GM21526 (cell line): ENCODE measurements at regions not wholly inside any gene's neighbourhood (a gene's known extent, or its start where the extent isn't known, plus 50 kb on each side); places are given as distances from the start of the nearest gene placed in this dataset.
"Not testable (repeated sequence)": the region's sequence is repeated elsewhere in the genome, so short reads cannot be mapped to it uniquely, and the experiment has no call there.

Experiments used
- ATAC-seq: cut with Tn5 transposase; IDR thresholded peaks from one replicate; pipeline ENCODE4 v1.9.1; 2021; ENCODE audit warnings: moderate library complexity; ENCODE audit not compliant: unreplicated experiment, low FRiP score

DNA sequence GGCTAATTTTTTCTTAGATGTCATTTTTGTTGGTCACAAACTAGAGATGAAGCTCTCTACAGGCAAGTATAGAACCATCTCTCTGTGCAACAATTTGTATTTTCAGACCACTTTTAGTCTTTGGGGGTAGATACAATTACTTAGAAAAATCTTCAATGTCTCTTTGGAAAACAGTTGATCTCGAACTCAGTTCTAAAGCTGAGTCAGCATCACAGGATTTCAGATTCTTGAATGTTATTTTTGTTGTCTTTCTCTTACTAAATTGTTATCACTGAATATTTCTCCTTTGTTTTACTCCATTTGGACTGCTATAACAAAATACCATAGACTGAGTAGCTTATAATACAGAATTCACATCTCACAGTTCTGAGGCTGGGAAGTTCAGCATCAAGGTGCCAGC, 1557.0 kb downstream of the SI start:
- no peak for ATAC-seq

DNA sequence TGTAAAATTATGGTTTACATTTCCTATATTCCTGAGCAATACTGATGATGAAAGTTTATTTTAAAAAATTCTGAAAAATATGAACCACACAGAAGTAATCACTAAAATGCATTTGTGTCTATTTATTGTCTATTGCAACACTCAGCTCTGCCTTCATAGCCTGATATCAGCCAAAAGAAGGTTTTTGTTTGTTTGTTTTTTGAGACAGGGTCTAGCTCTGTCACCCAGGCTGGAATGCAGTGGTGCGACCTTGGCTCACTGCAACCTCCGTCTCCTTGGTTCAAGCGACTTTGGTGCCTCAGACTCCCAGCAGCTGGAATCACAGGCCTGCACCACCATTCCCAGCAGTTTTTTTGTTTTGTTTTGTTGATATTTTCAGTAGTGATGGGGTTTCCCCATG, 1560.2 kb downstream of the SI start:
- ATAC-seq = no peak

DNA sequence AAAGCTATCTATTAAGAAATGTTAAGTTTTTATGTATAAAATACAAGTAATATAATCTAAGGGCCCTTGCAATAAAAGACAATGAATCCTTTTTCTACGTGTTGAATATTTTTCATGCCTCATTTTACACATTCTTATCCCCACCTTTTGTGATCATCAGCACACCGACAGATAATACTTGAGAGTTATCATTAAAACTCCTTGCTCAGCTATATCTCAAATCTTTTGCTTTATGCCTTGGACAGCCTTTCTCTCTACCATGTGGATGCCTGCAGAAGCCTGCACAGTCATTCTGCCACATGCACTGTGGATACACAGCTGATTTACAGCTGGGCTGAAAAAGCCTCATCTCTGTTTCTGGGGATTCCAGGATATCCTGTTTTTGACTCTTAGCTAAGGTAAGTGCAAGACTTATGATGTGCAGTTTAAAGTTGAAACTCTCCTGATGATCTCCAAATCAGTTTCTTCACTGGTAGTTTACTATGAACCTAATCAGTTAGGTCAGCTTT, 1565.1 kb downstream of the SI start:
- no peak for ATAC-seq

DNA sequence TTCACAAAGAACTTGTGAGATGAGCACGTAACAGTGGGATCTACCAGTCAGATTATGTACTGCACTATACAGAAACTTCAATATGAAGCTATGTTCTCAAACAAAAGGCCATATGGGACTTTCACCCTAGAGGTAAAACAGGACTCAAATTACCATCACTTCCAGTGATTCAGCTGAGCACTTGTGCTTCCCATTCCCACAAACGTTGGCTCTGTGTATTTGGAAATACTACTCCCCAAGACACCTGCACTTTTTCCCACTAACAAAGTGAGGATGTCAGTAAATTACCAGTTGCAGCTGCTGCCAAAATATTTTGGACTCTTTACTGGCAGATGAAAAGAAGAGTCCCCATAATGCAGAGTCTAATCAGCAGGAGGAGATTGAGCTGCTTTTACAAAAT, 1570.1 kb downstream of the SI start:
- ATAC-seq = no peak

DNA sequence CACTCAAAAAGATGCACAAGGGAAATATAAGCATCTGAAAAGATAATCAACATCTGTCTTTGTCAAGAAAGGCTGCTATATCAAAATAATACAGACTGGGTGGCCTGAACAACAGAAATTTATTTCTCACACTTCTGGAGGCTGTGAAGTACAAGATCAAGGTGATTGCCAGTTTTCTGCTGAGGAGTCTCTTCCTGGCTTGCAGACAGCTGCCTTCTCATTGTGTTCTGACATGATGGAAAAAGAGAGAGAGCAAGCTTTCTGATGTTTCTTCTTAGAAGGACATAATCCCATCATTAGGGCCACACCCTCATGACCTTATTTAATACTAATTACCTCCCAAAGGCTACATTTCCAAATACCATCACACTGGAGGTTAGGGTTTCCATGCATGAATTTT, 1573.3 kb downstream of the SI start:
- no peak for ATAC-seq

DNA sequence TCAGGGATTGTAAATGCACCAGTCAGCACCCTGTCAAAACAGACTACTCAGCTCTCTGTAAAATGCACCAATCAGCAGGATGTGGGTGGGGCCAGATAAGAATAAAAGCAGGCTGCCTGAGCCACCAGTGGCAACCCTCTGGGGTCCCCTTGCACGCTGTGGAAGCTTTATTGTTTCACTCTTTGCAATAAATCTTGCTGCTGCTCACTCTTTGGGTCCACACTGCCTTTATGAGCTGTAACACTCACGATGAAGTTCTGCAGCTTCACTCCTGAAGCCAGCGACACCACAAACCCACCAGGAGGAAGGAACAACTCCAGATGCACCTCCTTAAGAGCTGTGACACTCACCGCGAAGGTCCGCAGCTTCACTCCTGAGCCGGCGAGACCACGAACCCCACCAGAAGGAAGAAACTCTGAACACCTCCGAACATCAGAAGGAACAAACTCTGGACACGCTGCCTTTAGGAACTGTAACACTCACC, 1578.5 kb downstream of the SI start:
- ATAC-seq = not testable (repeated sequence)

DNA sequence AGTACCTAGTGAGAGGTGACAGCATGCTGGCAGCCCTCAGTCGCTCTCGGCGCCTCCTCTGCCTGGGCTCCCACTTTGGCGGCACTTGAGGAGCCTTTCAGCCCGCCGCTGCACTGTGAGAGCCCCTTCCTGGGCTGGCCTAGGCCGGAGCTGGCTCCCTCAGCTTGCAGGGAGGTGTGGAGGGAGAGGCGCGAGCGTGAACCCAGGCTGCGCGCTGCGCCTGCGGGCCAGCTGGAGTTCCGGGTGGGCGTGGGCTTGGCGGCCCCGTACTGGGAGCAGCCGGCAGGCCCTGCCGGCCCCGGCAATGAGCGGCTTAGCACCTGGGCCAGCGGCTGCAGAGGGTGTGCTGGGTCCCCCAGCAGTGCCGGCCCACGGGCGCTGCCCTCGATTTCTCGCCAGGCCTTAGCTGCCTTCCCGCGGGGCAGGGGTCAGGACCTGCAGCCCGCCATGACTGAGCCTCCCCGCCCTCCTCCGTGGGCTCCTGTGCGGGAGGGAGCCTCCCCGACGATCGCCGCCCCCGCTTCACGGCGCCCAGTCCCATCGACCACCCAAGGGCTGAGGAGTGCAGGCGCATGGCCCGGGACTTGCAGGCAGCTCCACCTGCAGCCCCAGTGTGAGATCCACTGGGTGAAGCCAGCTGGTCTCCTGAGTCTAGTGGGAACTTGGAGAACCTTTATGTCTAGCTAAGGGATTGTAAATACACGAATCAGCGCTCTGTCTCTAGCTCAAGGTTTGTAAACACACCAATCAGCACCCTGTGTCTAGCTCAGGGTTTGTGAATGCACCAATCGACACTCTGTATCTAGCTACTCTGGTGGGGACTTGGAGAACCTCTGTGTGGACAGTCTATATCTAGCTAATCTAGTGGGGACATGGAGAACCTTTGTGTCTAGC, 1579.2 kb downstream of the SI start:
- not testable (repeated sequence) for ATAC-seq

DNA sequence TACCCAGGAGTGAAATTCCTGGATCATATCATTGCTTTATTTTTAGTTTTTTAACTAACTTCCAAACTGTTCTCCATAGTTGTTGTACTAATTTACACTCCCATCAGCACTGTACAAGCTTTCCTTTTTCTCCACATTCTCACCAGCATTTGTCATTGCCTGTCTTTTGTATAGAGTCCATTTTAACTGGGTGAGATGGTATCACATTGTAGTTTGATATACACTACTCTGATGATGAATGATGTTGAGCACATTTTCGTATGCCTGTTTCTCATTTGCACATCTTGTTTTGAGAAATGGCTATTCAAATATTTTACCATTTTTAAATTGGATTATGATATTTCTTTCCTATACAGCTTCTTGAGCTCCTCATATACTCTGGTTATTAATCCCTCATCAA, 1586.6 kb downstream of the SI start:
- ATAC-seq = no peak

DNA sequence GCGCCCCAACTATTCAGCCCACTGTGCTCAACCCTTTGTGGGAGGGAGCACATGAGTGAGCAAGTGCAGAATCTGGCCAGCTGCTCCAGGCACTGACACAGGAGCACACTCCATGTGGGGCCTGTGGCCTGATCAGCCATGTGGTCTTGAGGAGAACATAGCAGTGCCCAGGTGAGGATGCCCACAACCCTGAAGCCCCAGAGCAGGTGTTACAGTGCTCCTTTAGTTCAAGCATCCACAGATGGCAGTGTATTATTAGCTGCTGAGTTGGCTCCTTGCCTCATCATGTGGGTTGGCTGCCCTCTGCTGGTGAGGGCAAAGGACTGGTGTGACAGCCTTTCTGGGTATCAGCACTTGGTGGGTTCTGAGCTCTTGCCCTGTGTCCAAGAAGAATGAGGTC, 1588.2 kb downstream of the SI start:
- no peak for ATAC-seq

DNA sequence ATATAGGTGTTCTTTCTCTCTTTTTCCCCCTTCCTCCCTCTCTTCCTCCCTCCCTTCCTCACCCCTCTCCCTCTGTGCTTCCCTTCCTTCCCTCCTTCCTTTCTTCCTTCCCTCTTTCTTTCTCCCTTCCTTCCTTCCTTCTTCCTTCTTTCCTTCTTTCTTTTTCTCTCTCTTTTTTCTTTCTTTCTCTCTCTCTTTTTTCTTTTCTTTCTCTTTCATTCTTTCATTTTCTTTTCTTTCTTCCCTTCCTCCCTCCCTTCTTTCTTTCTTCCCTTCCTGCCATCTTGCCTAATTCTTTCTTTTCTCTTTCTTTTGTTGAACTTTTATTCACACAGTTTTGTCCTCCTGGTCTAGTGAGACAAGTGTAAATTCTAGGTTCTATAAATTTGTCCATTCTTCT, 1595.6 kb downstream of the SI start:
- no peak for ATAC-seq

DNA sequence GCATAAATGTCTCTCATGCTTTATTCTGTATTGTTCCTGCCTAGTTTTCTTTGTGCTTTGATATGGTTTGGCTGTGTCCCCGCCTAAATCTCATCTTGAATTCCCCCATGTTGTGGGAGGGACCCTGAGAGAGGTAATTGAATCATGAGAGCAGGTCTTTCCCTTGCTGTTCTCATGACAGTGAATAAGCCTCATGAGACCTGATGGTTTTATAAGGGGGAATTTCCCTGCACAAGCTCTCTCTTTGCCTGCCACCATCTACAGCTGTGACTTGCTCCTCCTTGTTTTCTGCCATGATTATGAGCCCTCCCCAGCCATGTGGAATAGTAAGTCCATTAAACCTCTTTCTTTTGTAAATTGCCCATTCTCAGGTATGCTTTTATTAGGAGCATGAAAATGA, 1596.6 kb downstream of the SI start:
- ATAC-seq = no peak

DNA sequence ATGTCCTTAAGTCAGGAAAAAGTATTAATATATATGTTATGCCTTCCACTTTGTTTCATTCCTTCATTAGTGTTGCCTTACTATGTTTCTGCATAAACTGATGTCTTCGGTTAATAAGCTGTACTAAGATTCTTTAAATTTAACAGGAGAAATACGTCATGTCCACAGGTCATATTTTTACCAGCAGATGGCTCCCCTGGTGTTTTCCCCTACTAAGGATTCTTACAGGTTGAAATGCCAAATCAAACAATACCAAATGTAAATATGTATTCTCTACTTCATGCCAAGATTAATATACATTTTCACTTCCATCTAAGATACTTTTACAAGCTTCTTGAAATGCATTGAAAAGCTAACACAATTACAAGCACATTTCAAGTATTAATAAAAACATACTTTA, 1602.1 kb downstream of the SI start:
- no peak for ATAC-seq

DNA sequence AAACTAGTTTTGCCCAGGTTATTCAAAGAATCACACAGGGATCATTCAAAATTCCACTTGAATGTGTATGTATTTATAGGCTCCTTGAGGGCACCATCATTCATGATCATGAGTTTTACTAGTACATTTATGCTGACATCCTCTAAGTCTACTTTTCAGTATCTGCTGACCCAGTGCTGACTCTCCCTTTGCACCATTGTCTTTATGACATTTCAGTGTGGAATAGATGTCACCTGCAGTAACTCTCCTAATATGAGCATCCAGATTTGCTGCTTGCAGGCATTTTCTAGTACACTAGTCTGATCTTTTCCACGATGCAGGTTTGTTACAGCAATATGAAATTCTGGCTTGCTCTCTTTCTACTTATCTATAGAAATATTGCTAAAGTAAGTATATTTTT, 1603.5 kb downstream of the SI start:
- ATAC-seq = no peak

DNA sequence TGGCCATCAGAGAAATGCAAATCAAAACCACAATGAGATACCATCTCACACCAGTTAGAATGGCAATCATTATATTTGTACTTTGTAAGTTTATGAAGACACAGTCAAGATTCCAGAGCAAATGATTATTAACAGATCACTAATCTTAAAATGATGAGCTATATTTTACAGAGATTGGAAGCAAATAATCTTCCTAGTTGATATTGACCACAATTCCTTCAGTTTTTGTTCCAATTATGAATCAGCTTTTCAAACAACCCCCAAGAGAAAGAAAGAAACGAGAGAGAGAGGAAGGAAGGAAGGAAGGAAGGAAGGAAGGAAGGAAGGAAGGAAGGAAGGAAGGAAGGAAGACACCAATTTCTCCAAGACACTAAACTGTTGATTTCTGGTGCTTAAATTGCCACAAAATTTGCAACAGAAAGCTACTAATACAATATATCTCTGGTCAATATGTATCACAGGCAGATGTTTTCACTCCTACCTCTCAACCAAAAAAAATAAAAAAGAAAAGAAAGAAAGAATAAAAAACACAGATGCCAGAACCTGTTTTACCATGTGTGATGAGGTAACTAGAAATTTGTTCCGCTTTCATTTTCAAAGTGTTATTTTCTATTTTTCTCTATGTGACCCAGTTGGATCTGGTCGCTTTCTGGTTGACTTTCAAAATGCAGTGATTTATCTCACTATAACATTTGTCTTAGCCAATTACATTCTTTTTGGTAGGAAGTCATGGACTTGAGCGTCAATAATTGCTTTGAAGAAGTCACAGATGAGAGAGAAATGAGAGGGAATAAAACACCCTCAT, 1609.6 kb downstream of the SI start:
- no peak for ATAC-seq

DNA sequence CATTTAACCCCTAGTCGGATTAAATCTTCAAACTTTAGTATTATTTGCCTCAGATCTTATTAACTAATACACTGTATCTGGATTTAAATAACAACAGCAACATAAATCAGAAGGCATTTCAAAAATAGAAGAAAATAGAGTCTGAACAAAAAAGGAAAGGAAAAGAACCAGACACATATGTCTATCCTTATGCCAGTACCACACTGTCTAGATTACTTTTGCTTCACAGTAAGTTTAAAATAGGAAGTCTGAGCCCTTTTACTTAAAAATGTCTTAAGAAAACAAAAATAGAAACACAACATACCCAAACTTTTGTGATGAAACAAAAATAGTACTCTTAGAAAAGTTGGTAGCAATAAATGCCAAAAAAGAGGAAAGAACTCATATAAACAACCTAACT, 1615.8 kb downstream of the SI start:
- ATAC-seq = no peak

DNA sequence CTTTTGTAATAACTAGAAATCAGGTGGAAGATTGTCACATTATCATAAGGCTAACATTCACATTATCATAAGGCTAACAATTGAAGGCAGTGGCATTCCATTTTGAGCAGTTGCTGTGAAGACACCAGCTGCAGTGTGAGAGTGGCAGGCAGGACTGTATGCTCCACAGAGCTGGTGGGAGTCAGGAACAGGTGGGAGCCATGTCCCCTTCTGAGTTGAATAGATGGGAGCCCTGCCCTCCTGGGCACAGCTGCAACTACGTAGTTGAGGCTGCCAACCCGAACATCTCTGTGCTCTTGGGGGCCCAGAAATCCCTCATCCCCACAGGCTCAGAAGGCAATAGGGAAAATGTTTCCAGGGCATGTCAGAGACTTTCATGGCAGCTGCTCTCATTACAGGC, 1627.6 kb downstream of the SI start:
- no peak for ATAC-seq

DNA sequence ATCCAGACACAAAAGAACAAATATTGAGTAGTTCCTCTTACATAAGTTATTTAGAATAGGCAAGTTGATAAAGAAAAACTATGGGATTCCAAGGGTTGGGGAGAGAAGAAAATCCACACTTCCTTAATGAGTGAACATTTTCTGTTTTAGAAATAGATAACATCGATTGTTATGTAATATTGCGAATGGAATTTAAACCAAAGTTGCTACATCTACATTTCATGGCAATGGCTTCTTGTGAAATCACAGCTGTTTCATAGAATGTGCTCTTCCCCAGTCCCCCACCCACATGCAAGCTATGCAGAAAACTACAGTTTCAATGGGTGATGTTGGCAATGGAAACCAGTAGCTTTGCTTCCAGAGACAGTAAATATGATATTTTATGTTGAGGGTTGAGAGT, 1639.5 kb downstream of the SI start:
- no peak for ATAC-seq

DNA sequence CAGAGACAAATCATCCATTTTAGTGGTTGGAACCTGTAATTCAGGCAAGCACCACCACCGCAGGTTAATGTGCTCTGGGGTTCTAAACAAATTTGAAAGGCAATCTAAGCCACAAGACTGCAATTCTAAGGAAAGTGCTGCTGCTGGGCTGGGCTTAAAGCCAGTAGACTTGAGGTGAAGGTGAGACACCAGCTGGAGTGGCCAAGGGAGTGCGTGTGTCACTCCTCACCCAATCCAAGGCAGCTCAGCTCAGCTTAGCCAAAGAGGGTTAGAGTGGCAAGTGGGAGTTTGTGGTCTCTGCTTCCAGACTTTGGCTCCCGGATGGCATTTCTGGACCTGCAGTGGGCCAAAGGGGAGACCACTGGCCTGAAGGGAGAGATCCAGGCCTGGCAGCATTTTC, 1655.6 kb downstream of the SI start:
- no peak for ATAC-seq

DNA sequence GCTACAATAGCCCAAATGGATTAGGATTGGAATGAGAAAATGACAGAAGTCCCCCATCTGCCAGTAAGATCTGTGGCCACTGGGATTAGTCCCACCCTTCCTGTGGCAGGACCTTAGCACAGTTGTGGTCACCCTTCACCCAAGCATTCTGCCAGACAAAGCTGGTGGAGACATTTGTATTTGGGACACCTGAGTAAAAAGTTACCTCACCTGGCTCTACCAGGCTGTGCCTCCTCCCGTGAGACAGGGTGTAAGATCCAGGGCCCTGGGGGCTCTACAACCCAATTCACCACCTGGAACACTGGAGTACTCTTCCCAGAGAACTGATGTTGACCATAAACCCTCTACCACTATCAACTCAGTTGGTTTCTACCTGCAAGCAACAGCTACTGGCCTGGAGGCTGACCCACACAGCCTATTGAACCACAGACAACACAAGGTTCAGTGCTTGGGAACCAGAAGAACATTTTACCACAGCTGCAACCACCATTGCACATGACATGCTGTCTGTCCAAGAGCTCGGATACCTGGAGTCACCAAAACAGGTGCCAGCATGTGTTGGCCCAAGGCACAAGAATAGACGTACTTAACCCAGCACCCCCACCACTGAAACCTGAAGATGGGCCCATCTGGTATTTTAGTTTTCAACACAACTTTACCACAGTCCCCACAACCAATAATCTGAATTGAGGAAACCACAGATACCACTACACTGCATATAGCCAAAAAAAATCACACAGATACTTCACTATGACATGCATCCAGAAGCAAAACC, 1686.7 kb downstream of the SI start:
- ATAC-seq = no peak

DNA sequence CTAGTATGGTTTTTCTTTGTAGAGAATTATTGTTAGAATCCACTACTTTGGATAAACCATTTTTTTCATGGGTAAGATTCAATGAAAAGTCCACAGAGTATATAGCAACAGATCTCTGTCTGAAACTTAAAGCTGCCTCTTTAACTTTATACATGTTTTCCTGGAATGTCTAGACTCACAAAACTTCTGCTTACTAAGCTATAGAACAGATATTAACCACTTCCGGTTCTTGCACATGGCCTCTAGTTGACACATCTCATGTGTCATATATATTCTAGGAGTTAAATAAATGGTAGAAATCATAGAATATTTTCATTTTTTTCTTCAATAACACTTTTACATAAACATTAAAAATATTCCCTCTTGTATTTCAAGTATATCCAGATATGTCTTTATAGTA, 1693.9 kb downstream of the SI start:
- ATAC-seq = no peak

DNA sequence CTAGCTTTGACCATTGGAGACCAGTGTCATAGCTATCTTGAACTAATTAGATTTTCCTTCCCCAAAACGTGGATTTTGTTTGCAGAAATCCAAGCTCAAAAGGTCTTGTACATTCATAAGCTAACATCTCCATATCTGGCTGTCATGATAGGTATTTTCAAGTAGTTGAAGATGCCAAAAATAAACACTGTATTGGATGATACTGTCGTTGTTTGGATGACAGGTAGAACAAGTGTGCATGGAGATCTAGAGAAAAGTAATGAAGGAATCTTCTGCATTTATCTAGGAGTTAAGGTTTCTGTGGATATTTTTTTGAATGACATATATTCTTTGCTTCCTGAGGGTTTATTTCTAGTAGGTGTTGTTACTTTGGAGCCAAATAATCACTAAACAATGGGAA, 1696.1 kb downstream of the SI start:
- no peak for ATAC-seq
